ENCODE measurements at regions not wholly inside any gene's neighbourhood (a gene's known extent, or its start where the extent isn't known, plus 50 kb on each side); places are given as distances from the start of the nearest gene placed in this dataset.

GRCh38 chr4:41838590-41838989 is 90.1 kb upstream of the PHOX2B start:
- H3K4me3 ChIP-seq, result no peak overlapping the region
- no peak for DNase-seq (ENCODE audit: low read depth in 1 of 2, low spot score in 1 of 2)
- H3K27me3 ChIP-seq, result peaks cover 4% of the 10 kb centered on the region
- no peaks in the 10 kb centered on the region for H3K36me3 ChIP-seq
- H3K27ac ChIP-seq, result no peak overlapping the region
- no peaks in the 10 kb centered on the region for H3K9me3 ChIP-seq (ENCODE audit: low read depth)
- TF ChIP-seq, protein P1, sequence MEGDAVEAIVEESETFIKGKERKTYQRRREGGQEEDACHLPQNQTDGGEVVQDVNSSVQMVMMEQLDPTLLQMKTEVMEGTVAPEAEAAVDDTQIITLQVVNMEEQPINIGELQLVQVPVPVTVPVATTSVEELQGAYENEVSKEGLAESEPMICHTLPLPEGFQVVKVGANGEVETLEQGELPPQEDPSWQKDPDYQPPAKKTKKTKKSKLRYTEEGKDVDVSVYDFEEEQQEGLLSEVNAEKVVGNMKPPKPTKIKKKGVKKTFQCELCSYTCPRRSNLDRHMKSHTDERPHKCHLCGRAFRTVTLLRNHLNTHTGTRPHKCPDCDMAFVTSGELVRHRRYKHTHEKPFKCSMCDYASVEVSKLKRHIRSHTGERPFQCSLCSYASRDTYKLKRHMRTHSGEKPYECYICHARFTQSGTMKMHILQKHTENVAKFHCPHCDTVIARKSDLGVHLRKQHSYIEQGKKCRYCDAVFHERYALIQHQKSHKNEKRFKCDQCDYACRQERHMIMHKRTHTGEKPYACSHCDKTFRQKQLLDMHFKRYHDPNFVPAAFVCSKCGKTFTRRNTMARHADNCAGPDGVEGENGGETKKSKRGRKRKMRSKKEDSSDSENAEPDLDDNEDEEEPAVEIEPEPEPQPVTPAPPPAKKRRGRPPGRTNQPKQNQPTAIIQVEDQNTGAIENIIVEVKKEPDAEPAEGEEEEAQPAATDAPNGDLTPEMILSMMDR (IDR thresholded peaks at IDR 0.05; ENCODE audit: low read depth, low read length), result no peak
- no peaks in the 10 kb centered on the region for H3K4me1 ChIP-seq (ENCODE audit: low read depth)

DNA sequence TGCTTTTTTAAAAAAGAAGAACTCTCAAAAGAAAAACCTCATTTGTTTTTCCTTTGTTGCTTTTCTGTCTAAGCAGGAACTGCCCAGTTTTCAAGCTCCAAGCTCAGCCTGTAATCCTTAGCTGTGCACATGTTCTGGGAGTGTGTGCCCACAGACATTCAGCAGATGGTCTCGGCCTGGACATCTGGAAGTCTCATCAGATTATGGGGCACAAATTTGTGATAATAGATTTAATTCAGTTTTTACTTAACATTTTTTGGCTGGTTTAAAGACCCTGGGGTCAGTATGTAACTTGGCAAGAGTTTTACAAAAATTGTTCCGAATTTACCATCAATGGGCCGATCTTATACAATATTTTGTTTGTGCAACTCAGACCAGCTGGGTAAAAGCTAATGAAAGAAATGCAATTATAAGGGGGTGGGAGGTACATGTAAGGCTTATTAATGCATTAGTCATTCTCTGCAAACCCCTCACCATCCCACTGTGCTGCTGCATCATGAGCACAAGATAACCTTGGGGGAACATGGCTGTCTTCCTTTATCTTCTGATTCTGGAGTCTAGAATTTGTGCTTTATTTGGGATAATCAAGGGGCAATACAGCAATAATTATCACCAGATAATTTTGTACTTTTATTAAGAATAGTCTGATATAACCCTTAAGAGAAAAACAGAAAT is 86.9 kb upstream of the PHOX2B start:
- TF ChIP-seq, protein P1 (IDR thresholded peaks at IDR 0.05; ENCODE audit: low read depth, low read length), result no peak
- H3K27ac ChIP-seq, result no peak overlapping the region
- H3K4me3 ChIP-seq, result no peak overlapping the region
- H3K9me3 ChIP-seq (ENCODE audit: low read depth), result no peaks in the 10 kb centered on the region
- H3K27me3 ChIP-seq, result no peaks in the 10 kb centered on the region
- H3K36me3 ChIP-seq, result no peaks in the 10 kb centered on the region
- no peak for DNase-seq (ENCODE audit: low read depth in 1 of 2, low spot score in 1 of 2)
- H3K4me1 ChIP-seq (ENCODE audit: low read depth), result no peaks in the 10 kb centered on the region

DNA sequence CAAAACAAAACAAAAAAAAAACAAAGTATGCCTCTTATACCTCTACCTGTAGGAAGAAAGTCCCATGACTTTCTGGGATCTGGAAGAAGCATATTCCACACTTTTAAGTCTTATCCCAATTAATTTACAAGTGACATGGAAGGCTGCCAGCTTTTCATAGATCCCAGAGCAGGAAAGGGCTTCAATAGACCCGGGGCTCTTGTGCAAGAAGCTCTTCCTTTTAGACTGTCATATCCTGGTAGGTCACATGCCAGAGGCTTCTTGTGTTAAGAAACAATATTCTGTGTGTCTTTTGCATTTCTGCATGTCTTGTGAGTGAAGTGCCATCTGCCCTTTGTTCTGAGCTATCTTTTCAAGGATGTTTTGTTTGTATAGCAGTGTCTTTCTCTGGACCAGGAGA is 84.4 kb upstream of the PHOX2B start:
- Histone ChIP-seq H3K4me3 (no peak overlapping the region), H3K27ac (no peak overlapping the region), H3K36me3 (no peaks in the 10 kb centered on the region), H3K27me3 (no peaks in the 10 kb centered on the region), H3K9me3 (ENCODE audit: low read depth) (no peaks in the 10 kb centered on the region), H3K4me1 (ENCODE audit: low read depth) (no peaks in the 10 kb centered on the region)
- TF ChIP-seq, protein P1 (IDR thresholded peaks at IDR 0.05; ENCODE audit: low read depth, low read length), result no peak
- DNase-seq (ENCODE audit: low read depth in 1 of 2, low spot score in 1 of 2), result peak in 1 of 2 donors; percentile 6

DNA sequence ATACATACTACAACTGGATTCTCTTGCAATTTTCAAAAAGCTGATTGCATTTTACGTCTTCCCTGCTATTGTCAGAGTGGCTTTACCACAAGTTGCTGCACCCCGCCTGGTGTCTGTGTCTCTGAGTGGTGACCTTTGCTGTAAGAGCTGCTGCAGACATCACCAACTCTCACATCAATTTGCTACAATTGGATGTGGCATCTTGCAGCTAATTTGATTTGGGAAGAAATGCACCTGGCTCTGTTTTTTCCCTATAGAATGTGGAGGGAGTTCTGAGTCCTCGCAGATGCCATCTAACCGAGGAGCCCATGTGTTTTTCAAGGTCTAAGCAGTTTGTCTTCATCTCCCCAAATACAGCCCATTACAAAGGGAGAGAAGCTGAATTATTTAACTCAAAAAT is 73.8 kb upstream of the PHOX2B start:
- peaks cover 84% of the 10 kb centered on the region for H3K27me3 ChIP-seq

GRCh38 chr4:41820473-41820872 is 71.9 kb upstream of the PHOX2B start:
- no peaks in the 10 kb centered on the region for H3K36me3 ChIP-seq
- no peaks in the 10 kb centered on the region for H3K4me1 ChIP-seq (ENCODE audit: low read depth)
- TF ChIP-seq, protein P1 (IDR thresholded peaks at IDR 0.05; ENCODE audit: low read depth, low read length), result no peak
- no peak for DNase-seq (ENCODE audit: low read depth in 1 of 2, low spot score in 1 of 2)
- no peak overlapping the region for H3K27ac ChIP-seq
- H3K9me3 ChIP-seq (ENCODE audit: low read depth), result no peaks in the 10 kb centered on the region
- peaks cover 96% of the 10 kb centered on the region for H3K27me3 ChIP-seq
- no peak overlapping the region for H3K4me3 ChIP-seq

More for the DNA sequence above, 73.8 kb upstream of the PHOX2B start:
- H3K9me3 ChIP-seq (ENCODE audit: low read depth), result no peaks in the 10 kb centered on the region
- TF ChIP-seq, protein P1 (IDR thresholded peaks at IDR 0.05; ENCODE audit: low read depth, low read length), result no peak
- no peaks in the 10 kb centered on the region for H3K36me3 ChIP-seq
- no peak overlapping the region for H3K4me3 ChIP-seq
- H3K4me1 ChIP-seq (ENCODE audit: low read depth), result no peaks in the 10 kb centered on the region
- no peak for DNase-seq (ENCODE audit: low read depth in 1 of 2, low spot score in 1 of 2)
- no peak overlapping the region for H3K27ac ChIP-seq
